ENCODE measurements at regions not wholly inside any gene's neighbourhood (a gene's known extent, or its start where the extent isn't known, plus 50 kb on each side); places are given as distances from the start of the nearest gene placed in this dataset.

DNA sequence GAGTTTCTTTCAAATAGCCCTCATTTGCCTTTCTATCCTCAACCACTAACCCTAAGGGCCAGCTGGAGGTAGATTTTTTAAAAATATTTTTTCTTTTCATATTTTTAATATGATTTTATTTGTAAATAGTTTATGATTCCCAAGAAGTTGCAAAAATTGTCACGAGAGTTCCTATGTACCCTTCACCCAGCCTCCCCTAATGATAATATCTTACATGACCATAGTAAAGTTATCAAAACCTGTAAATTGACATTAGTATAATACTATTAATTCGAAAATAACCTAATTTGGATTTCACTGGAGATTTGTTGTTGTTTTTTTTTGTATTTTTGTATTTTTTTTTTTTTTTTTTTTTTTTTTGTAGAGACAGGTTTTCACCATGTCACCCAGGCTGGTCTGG, 495.5 kb downstream of the MIAT start:
- TF ChIP-seq, protein P1, sequence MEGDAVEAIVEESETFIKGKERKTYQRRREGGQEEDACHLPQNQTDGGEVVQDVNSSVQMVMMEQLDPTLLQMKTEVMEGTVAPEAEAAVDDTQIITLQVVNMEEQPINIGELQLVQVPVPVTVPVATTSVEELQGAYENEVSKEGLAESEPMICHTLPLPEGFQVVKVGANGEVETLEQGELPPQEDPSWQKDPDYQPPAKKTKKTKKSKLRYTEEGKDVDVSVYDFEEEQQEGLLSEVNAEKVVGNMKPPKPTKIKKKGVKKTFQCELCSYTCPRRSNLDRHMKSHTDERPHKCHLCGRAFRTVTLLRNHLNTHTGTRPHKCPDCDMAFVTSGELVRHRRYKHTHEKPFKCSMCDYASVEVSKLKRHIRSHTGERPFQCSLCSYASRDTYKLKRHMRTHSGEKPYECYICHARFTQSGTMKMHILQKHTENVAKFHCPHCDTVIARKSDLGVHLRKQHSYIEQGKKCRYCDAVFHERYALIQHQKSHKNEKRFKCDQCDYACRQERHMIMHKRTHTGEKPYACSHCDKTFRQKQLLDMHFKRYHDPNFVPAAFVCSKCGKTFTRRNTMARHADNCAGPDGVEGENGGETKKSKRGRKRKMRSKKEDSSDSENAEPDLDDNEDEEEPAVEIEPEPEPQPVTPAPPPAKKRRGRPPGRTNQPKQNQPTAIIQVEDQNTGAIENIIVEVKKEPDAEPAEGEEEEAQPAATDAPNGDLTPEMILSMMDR (IDR thresholded peaks at IDR 0.05), result no peak
- TF ChIP-seq POLR2A (IDR thresholded peaks at IDR 0.05), result no peak
- TF ChIP-seq POLR2AphosphoS5 (IDR thresholded peaks at IDR 0.05), result no peak

Data from prostate gland (tissue), 2 donors.